Transverse colon (tissue), 3 donors: ENCODE measurements at regions not wholly inside any gene's neighbourhood (a gene's known extent, or its start where the extent isn't known, plus 50 kb on each side); places are given as distances from the start of the nearest gene placed in this dataset.

Experiments used
- CTCF ChIP-seq, 5 experiments: fragments of 200-600 bp in 3 of 5; fragments of 450-650 bp in 2 of 5; sonication (generic) in 3 of 5; IDR thresholded peaks; 1 replicate in 2 of 5; 2 replicates in 3 of 5; pipeline ENCODE4 v1.5.1; 2016 to 2017; ENCODE audit warnings: antibody characterized with exemption in 5 of 5, inconsistent platforms in 3 of 5, mild to moderate bottlenecking in 2 of 5, moderate library complexity in 1 of 5
- POLR2A ChIP-seq: fragments of 450-650 bp; IDR thresholded peaks from one replicate; pipeline ENCODE4 v1.6.1; 2016; ENCODE audit warnings: antibody characterized with exemption, mild to moderate bottlenecking, moderate library complexity

DNA sequence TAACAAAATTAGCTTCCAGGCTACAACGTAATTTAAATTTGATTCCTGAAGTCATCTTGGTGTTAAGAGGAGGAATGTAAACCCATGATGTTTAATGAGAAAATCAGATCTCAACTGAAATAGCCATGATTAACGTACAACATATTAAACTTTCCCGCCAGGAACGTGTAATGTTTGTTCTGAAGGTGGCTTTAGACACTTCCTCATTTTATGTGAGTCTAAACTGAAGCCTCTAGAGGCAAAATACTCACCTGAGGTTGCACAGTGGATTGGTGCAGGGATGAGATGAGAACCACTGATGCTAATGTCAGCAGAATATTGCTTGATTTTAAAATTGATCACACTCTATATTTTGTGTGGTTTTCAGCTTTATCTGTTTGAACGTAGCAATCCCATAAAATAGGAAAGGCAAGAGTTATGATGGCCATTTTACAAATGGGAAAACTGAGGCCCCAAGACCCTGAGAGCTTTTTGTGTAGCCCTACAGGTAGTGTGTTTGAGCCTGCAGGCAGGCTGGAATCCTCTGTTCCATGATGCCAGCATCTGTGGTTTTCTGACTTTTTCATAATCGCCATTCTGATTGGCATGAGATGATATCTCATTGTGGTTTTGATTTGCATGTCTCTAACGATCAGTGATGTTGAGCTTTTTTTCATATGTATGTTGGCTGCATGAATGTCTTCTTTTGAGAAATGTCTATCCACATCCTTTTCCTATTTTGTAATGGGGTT is 243.7 kb upstream of the BMPER start:
- TF ChIP-seq CTCF (IDR thresholded peaks at IDR 0.05) = no peak
- no peak for TF ChIP-seq POLR2A
